ENCODE measurements at regions not wholly inside any gene's neighbourhood (a gene's known extent, or its start where the extent isn't known, plus 50 kb on each side); places are given as distances from the start of the nearest gene placed in this dataset.

- no peak for TF ChIP-seq CTCF (IDR thresholded peaks at IDR 0.05; ENCODE audit: borderline replicate concordance, extremely low read depth, insufficient read depth)
- Histone ChIP-seq H3K4me1 (ENCODE audit: control insufficient read depth in 2 of 3, insufficient read depth in 2 of 3, low read depth in 1 of 3, low read length in 3 of 3) (no peaks in the 10 kb centered on the region), H3K36me3 (ENCODE audit: control insufficient read depth in 2 of 3, insufficient read depth in 3 of 3, low read length in 3 of 3) (no peaks in the 10 kb centered on the region), H3K27ac (ENCODE audit: low read depth in 2 of 2, low read length in 2 of 2) (no peak overlapping the region), H3K27me3 (ENCODE audit: control insufficient read depth, insufficient read depth, low read length) (no peaks in the 10 kb centered on the region), H3K9ac (ENCODE audit: low read length in 3 of 3) (no peak overlapping the region), H3K4me3 (ENCODE audit: low read length in 3 of 3) (no peak overlapping the region), H3K9me3 (ENCODE audit: control insufficient read depth in 2 of 3, insufficient read depth in 1 of 3, low read length in 3 of 3) (no peaks in the 10 kb centered on the region)
- DNase-seq = no peak
- intact Hi-C loops (cut with DNase I) = no loop called here
- FAIRE-seq = no peak
Measured at GRCh38 chr13:80481588-80481987, 140.7 kb upstream of the SPRY2 start.

- DNase-seq (no peak), FAIRE-seq (no peak)
- H3K9me3 ChIP-seq (ENCODE audit: control insufficient read depth in 2 of 3, insufficient read depth in 1 of 3, low read length in 3 of 3) = no peaks in the 10 kb centered on the region
- H3K36me3 ChIP-seq (ENCODE audit: control insufficient read depth in 2 of 3, insufficient read depth in 3 of 3, low read length in 3 of 3) = no peaks in the 10 kb centered on the region
- H3K4me3 ChIP-seq (ENCODE audit: low read length in 3 of 3) = no peak overlapping the region
- TF ChIP-seq CTCF (IDR thresholded peaks at IDR 0.05; ENCODE audit: borderline replicate concordance, extremely low read depth, insufficient read depth) = no peak
- no peaks in the 10 kb centered on the region for H3K4me1 ChIP-seq (ENCODE audit: control insufficient read depth in 2 of 3, insufficient read depth in 2 of 3, low read depth in 1 of 3, low read length in 3 of 3)
- H3K27ac ChIP-seq (ENCODE audit: low read depth in 2 of 2, low read length in 2 of 2) = no peak overlapping the region
- no peaks in the 10 kb centered on the region for H3K27me3 ChIP-seq (ENCODE audit: control insufficient read depth, insufficient read depth, low read length)
- intact Hi-C loops (cut with DNase I) = no loop called here
- H3K9ac ChIP-seq (ENCODE audit: low read length in 3 of 3) = no peak overlapping the region
Measured at GRCh38 chr13:80477661-80478443, 136.9 kb upstream of the SPRY2 start.

- Histone ChIP-seq H3K9me3 (ENCODE audit: control insufficient read depth in 2 of 3, insufficient read depth in 1 of 3, low read length in 3 of 3) (no peaks in the 10 kb centered on the region), H3K4me3 (ENCODE audit: low read length in 3 of 3) (no peak overlapping the region), H3K27ac (ENCODE audit: low read depth in 2 of 2, low read length in 2 of 2) (no peak overlapping the region), H3K36me3 (ENCODE audit: control insufficient read depth in 2 of 3, insufficient read depth in 3 of 3, low read length in 3 of 3) (no peaks in the 10 kb centered on the region), H3K4me1 (ENCODE audit: control insufficient read depth in 2 of 3, insufficient read depth in 2 of 3, low read depth in 1 of 3, low read length in 3 of 3) (no peaks in the 10 kb centered on the region), H3K9ac (ENCODE audit: low read length in 3 of 3) (no peak overlapping the region), H3K27me3 (ENCODE audit: control insufficient read depth, insufficient read depth, low read length) (no peaks in the 10 kb centered on the region)
- DNase-seq (no peak), FAIRE-seq (no peak)
- intact Hi-C loops (cut with DNase I) = no loop called here
- TF ChIP-seq CTCF (IDR thresholded peaks at IDR 0.05; ENCODE audit: borderline replicate concordance, extremely low read depth, insufficient read depth) = no peak
Measured at GRCh38 chr13:80476953-80477352, 136.0 kb upstream of the SPRY2 start.
